ENCODE measurements at regions not wholly inside any gene's neighbourhood (a gene's known extent, or its start where the extent isn't known, plus 50 kb on each side); places are given as distances from the start of the nearest gene placed in this dataset.

DNA sequence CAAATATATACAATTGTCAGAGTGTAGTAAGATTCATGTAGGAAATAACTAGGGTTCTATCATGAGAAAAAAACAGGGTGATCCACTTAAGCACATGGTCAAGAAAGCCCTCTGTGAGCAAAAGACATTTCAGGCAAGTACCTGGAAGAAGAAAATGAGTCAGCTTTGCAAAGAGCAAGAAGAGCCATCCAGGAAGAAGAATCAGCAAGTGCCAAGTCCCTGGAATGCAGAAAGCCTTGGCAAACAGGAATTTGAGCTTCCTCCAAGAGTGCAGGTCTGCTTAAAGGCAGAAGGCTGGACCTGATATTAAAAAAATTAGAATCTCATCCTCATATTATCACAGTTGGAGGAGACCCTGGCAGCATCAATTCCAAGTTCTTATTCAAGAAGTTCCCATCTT, 188.5 kb upstream of the CELF4 start:
- no peak overlapping the region for H3K4me3 ChIP-seq (replicated peaks in 1 of 3; ENCODE audit: insufficient read depth in 1 of 3, low read depth in 1 of 3, low read length in 3 of 3)
- H3K36me3 ChIP-seq (ENCODE audit: control insufficient read depth in 2 of 2, extremely low read depth in 1 of 2, insufficient read depth in 2 of 2, low read length in 2 of 2) = no peaks in the 10 kb centered on the region
- H3K27ac ChIP-seq (ENCODE audit: insufficient read depth, low read depth, low read length) = no peak overlapping the region
- FAIRE-seq (no peak), DNase-seq (ENCODE audit: low read depth, low spot score) (no peak)
- ChIA-PET POLR2A (no interaction called here), CTCF (no interaction called here)
- H3K9me1 ChIP-seq (replicated peaks; ENCODE audit: control insufficient read depth, extremely low read depth, insufficient read depth, low read length) = no peaks in the 10 kb centered on the region
- TF ChIP-seq POLR2AphosphoS5 (IDR thresholded peaks at IDR 0.05; ENCODE audit: insufficient read depth, low read depth, low read length) = no peak
- no peak for TF ChIP-seq FOS (IDR thresholded peaks at IDR 0.05; ENCODE audit: borderline replicate concordance, insufficient read depth, low read length)
- no peak for TF ChIP-seq POLR2A (IDR thresholded peaks at IDR 0.05; ENCODE audit: low read depth, low read length)
- no peak for TF ChIP-seq JUN (IDR thresholded peaks at IDR 0.05; ENCODE audit: borderline replicate concordance, insufficient read depth, insufficient read length, low read depth)
- TF ChIP-seq EZH2 (IDR thresholded peaks at IDR 0.05; ENCODE audit: borderline replicate concordance, low read depth, low read length, severe bottlenecking) = no peak
- TF ChIP-seq, protein P1, sequence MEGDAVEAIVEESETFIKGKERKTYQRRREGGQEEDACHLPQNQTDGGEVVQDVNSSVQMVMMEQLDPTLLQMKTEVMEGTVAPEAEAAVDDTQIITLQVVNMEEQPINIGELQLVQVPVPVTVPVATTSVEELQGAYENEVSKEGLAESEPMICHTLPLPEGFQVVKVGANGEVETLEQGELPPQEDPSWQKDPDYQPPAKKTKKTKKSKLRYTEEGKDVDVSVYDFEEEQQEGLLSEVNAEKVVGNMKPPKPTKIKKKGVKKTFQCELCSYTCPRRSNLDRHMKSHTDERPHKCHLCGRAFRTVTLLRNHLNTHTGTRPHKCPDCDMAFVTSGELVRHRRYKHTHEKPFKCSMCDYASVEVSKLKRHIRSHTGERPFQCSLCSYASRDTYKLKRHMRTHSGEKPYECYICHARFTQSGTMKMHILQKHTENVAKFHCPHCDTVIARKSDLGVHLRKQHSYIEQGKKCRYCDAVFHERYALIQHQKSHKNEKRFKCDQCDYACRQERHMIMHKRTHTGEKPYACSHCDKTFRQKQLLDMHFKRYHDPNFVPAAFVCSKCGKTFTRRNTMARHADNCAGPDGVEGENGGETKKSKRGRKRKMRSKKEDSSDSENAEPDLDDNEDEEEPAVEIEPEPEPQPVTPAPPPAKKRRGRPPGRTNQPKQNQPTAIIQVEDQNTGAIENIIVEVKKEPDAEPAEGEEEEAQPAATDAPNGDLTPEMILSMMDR (IDR thresholded peaks at IDR 0.05; ENCODE audit: extremely low read depth in 1 of 2, insufficient read depth in 1 of 2, low read depth in 1 of 2, low read length in 2 of 2) = no peak
- TF ChIP-seq, protein P2, sequence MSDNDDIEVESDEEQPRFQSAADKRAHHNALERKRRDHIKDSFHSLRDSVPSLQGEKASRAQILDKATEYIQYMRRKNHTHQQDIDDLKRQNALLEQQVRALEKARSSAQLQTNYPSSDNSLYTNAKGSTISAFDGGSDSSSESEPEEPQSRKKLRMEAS (IDR thresholded peaks at IDR 0.05; ENCODE audit: insufficient read depth, insufficient read length) = no peak
- no peak for TF ChIP-seq MYC (IDR thresholded peaks at IDR 0.05; ENCODE audit: low read depth, low read length)
- no peak for TF ChIP-seq GATA2 (IDR thresholded peaks at IDR 0.05; ENCODE audit: insufficient read depth, insufficient read length, low read depth, low read length)
- H3K4me1 ChIP-seq (ENCODE audit: control insufficient read depth, extremely low read depth, insufficient read depth, low read length) = no peaks in the 10 kb centered on the region
- H4K20me1 ChIP-seq (replicated peaks; ENCODE audit: control insufficient read depth, extremely low read depth, insufficient read depth, low read length) = no peaks in the 10 kb centered on the region
- no peak overlapping the region for H3K4me2 ChIP-seq (ENCODE audit: insufficient read depth, low read length)
- peaks cover 5% of the 10 kb centered on the region for H3K9me3 ChIP-seq (replicated peaks; ENCODE audit: control insufficient read depth, insufficient read depth, low read length)
- dilution Hi-C loops (cut with MboI; ENCODE audit: extremely low pct_ligation_motif_present, low sequenced_read_pairs) (no loop called here), intact Hi-C loops (cut with micrococcal nuclease) (no loop called here)
- no peak overlapping the region for H2AFZ ChIP-seq (ENCODE audit: low read depth, low read length)
- H3K27me3 ChIP-seq (ENCODE audit: control insufficient read depth in 2 of 2, insufficient read depth in 2 of 2, low read length in 2 of 2) = no peaks in the 10 kb centered on the region
- H3K79me2 ChIP-seq (ENCODE audit: control insufficient read depth, insufficient read depth, low read length) = no peaks in the 10 kb centered on the region
- H3K9ac ChIP-seq (replicated peaks; ENCODE audit: extremely low read depth, insufficient read depth, low read length) = no peak overlapping the region
- no TSS peak for BruUV-seq (replicated peaks)

Data from endothelial cell of umbilical vein (primary cell).